ENCODE measurements at regions not wholly inside any gene's neighbourhood (a gene's known extent, or its start where the extent isn't known, plus 50 kb on each side); places are given as distances from the start of the nearest gene placed in this dataset.
"Not testable (repeated sequence)": the region's sequence is repeated elsewhere in the genome, so short reads cannot be mapped to it uniquely, and the experiment has no call there.

DNA sequence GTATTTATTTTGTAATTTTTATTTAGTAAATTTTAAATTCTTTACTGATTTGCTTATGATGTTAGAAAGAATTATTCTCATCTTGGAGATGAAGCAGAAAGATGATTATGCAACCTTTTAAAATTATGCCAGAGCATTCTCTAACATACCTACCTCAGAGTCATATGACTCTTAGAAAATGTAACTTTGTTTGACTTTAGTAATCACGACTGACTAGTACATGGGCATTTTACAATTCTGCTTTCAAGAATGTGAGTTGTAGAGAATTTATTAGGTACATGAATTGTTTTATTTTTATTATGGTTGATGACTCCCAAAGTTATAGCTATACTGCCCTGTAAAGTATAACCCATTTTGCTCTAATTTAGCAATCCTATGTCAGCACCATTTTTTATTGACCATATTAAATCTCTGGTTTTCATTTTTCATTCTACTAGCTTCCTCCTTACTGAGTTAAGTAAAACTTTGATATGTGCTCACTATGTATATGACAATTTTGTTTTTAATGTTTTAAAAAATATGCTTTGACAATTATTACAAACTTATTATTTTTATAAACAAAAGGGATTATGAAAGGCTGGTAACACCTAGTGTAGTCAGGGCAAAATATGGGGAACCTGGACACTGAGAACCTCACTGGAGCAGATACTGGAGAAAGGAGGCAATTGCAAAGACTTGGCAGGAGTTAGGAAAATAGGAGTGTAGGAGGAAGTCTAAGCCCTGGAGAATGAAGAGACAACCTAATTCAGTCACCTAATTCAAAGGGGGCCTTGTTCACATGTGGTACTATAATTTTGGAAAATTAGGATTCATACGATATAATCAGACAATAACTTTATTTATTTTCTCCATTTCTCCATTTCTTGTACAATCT lies 249.7 kb upstream of the DAB2 start:
- no peak for DNase-seq

DNA sequence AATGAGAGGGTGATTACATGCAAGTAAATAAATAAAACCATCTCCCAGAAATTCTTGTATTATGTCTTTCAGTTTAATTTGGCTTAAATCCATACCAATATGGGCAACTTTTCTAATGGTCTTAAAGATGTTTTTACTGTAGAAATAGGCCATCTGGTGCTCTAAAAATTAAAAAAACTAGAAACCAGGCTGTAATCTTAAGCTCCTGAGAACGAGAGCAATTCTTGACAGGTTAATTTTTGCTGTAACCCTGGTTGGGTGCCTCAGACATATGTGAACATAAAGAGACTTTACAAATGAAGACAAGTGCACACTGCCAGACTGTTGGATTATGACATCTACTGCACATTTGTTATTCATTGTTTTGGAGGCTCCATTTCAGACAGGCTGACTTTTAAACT lies 246.8 kb upstream of the DAB2 start:
- peak; percentile 1 for DNase-seq

GRCh38 chr5:39670955-39671354 lies 246.2 kb upstream of the DAB2 start:
- no peak for DNase-seq

GRCh38 chr5:39670391-39670790 lies 245.6 kb upstream of the DAB2 start:
- no peak for DNase-seq

DNA sequence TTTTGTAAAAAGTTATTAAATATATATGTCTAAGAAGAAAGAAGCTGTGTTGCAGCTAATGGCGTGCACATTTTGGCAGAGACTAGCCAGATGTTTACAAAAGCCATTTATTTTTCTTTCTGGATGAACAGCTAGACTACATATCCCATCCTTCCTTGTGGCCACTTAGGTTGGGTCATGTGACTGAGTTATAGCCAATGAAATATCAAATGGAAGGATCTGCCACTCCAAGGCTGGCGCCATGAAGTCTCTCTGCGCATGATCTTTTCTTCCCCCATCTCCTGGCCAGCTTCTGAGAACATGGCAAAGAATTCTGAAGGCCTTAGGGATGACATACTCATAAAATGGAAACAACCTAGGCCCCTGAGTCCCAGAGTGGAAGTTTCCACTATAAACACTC lies 244.2 kb upstream of the DAB2 start:
- no peak for DNase-seq

DNA sequence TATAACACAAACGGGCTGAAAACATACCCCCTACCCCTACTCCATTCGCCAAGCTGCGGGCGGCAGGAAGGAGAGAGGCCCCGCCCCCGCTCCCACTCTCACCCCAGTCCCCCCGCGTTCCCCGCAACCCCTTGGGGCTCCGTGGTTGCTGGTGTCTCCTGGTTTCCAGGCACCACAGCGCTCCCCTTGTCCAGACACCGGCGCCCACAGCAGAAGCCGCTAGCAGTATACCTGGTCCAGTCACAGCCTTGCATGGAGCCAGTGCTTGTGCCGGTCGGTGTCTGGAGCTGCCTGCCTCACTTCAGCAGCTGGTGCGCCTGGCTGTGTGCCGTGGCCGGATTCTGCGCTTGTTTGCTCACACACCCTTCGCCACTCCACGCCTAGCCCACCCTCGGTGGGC lies 240.5 kb upstream of the DAB2 start:
- no peak for DNase-seq

- no peak for DNase-seq
Observed at GRCh38 chr5:39662945-39663344, 238.2 kb upstream of the DAB2 start.

DNA sequence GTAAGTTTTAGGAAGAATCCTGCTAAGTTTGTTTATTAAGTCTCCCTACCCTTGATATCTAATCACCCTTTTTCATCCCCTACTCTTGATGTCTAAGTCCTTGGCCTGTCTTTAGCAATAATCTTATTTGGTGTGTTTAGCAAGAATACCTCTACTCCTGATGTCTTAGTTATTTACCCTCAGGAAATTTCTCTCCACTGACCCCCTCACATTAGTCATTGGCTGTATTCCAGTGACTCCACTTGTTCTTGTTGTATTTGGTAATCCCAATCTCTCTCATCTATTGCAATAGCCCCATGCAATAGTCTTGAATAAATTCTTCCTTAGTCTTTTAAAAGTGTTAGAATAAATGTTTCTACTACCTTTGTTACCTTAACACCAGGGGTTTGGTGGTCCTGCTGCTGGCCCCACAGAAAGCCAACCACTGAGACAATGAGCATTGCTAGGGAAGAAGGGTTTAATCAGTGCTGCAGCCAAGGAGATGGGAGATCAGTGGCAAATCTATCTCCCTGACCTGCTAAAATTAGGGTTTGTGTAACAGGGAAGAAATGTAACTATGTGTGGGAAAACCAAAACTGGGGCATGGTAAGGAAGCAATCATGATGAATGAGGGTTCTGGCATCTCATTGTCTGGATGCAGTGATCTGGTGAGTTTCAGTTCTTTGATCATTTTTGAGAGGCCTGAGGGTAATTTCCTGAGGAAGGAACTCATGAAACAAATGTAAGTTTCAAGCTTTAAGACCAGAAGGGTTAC lies 236.4 kb upstream of the DAB2 start:
- DNase-seq = no peak

GRCh38 chr5:39660020-39660419 lies 235.2 kb upstream of the DAB2 start:
- DNase-seq = no peak

DNA sequence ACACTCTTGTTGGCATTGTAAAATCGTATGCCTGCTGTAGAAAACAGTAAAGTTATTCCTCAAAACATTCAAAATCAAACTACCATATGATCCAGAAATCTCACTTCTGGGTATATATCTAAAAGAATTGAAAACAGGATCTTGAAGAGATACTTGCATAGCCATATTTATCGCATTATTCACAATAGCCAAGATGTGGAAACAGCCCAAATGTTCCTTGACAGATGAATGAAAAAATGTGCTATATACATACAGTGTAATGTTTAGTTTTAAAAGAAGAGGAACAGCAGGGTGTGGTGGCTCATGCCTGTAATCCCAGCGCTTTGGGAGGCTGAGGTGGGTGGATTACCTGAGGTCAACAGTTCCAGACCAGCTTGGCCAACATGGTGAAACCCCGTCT lies 234.1 kb upstream of the DAB2 start:
- DNase-seq = no peak

DNA sequence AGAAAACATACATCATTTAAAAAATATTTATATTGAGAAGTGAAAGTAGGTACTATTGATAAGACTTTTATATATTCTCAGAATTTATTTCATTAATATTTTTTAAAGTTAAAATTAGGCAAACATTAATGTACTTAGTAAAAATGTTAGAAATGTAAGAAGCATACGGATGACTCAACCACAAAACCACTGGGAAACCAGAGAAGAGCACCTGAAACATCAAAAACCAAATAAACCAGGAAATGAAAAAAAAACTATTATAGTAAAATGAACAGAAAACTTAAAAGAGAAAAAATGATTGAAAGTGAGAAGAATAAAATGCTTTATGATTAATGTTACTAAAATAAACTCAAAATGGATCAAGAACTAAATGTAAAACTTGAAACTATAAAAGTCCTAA lies 233.2 kb upstream of the DAB2 start:
- no peak for DNase-seq

DNA sequence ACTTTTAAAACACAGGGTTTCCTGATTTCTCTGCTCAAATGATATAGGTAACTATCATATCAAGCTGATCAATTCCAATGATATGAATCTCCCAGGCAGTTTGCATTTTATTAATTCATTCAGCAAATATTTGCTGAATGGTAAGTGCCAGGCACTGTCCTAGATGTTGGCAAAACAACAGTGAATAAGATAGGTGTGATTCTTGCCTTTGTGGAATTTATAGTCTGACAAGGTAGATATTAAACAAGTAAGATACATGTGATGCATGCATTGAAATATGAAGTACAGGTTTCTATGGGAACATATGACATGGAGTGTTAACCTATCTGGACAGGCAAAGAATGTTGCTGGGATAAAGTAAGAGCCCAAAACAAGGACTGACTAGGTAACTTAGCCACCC lies 231.8 kb upstream of the DAB2 start:
- no peak for DNase-seq

- no peak for DNase-seq
Observed at GRCh38 chr5:39654715-39655114, 229.9 kb upstream of the DAB2 start.

DNA sequence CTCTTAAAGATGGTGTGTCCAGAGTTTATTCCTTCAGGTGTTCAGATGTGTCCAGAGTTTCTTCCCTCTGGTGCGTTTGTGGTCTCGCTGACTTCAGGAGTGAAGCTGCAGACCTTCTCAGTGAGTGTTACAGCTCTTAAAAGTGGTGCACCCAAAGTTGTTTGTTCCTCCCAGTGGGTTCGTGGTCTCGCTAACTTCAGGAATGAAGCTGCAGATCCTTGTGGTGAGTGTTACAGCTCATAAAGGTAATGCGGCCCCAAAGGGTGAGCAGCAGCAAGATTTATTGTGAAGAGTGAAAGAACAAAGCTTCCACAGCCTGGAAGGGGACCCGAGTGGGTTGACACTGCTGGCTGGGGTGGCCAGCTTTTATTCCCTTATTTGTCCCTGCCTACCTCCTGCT lies 227.7 kb upstream of the DAB2 start:
- not testable (repeated sequence) for DNase-seq

DNA sequence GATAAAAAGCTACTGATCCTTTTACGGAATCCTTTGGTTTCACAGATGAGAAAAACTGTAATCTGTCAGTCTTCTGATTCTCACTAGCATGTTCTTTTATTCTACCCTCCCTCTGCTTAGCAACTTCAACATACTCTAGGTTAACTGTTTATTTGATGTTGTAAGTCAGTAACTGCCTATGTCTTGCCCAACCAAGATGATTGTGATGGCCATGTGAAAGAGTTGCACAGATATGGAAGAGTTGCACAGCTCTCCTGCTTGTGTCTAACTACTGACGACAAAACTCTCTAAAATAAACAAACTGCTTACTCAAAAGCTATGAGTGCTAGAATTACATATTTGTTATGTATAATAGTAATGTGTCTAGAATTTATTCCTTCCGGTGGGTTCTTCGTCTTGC lies 227.3 kb upstream of the DAB2 start:
- no peak for DNase-seq

DNA sequence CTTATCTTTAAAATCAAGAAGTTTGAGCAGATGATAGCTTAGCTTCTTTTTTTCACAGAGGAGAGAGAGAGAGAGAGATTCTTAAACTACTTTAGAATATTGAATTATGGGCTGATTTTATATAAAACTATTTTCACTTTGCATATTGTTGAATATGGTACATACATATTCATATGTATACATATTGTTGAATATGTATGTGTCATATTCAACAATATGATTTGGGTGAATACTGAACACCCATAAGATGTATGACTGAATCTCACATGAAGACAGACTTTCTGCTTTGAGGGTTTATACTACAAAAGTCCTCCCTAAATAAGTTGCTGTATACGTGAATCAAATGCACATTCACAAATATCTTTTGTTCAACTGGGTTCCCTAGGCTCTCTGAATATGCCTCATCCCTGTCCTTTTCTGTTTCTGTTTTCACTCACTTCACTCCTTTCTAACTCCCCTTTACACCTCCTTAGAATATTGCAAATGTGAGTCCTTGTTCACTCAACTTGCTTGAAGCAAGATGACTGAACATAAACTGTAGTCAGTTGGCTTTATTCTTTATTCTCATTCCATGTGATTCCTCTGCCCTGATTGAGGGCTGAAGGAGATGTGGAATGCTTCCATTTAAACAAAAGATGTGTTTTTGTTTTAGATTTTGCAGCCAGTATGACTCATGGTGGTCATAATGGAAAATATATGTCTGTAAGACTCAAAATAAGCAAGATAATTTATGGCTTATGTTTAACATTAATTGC lies 225.4 kb upstream of the DAB2 start:
- DNase-seq = no peak

GRCh38 chr5:39648848-39649227 lies 224.1 kb upstream of the DAB2 start:
- no peak for DNase-seq

DNA sequence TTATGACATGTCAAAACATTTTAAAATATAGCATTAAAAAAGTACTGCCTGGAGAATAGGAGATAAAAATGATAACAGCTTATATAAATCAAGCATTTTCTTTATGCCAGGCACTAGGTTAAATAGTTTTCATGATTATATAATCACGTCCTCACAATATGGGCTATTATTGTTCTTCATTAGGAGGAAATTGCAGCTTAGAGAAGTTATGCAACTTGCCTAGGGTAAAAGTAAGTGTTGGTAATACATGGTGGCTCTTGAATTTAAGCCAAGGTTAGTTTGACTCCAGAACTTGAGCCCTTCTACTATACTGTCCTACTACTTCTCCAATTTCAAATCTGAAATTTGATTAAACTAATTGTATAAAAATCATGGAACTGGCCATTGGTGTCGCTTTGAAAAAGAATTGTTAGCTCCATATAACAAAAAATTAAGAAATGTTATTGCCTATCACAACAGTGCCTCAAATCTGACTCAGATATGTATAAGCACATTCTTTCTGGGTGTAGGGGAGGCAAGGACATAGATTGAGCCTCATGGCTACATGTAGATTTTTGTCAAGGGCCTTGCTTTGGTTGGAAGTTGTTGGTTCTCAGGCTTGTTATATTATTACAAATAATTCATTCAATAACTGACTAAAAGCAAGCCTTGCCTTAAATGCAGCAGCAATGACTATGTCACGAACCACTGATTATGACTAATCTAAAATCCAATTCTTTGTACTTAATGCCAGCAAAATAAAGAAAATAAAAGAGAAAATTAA lies 223.5 kb upstream of the DAB2 start:
- no peak for DNase-seq

DNA sequence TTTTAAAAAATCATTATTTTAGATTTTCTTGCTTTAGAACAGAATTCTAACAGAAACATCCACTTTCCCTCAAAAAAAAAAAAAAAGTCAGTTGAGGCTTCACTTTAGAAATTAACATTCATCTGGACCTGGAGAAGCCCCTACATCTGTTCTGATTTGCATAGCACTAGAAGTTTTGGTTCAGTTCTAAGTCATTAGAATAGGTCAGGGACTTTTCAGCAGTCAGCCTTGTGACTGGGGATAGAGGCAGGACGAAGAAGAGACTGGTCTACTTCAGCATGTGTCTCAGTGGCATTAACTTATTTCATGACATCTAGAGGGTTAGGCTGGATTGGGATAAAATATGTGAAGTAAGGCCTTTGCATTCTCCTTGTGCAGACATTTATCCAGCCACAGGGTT lies 215.8 kb upstream of the DAB2 start:
- no peak for DNase-seq

DNA sequence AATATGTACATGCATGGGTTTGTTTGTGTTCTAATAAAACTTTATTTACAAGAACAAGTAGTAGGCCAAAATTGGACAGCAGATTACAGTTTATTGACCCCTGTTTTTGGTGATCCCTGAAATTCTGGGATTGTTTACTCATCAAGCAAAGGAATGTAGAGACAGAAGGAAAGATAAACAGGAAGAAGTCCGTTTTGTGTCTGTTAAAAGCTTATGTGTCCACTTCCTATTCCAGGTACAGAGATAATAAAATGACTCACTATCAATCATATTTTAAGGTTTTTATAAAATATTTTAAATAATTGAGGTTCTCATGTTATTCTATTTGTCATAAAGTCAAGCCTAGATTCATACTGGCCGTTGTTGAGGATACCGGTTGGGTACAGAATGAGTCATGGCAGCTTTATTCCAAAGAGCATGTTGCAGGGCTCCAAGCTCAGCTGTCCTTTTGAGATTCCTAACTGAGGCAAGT lies 214.9 kb upstream of the DAB2 start:
- no peak for DNase-seq

DNA sequence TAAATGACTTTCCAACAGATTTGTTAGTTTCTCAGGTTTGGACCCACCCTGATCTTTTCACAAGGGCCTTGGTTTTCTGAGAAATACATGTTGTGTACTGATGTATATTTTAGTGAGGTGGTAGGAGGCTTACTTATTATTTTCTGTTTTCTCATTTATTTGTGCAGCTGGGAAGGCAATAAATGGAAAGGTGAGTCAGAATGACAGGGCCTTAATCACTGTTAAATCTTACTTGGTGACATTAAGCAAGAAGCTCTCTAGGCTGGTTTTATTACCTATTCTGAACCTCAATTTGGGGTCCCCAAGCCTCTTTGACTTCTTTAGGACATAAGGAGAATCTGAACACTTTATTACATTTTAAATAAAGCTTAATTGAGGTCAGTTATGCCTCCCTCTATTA lies 214.0 kb upstream of the DAB2 start:
- no peak for DNase-seq

DNA sequence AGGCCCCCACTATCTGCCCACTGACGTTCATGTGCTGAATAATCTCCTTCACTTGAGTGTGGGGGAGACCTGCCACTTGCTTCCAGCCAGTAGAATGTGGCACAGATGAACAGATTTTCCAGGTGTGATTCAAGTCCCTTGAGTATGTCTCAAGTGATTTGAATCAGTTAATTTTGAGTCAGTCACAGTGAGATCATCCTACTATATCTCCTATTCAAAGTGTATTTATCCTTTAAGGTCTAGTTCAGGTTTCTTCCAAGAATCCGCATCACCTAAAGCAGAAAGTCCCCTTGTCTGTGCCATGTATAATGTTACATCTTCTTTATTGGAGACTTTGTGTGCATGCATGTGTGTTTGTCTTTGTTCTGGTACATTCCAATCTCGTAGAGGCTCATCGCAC lies 208.3 kb upstream of the DAB2 start:
- no peak for DNase-seq

GRCh38 chr5:39631958-39632357 lies 207.2 kb upstream of the DAB2 start:
- DNase-seq = no peak

Data from midbrain (tissue), 1 donor.